ENCODE measurements at regions not wholly inside any gene's neighbourhood (a gene's known extent, or its start where the extent isn't known, plus 50 kb on each side); places are given as distances from the start of the nearest gene placed in this dataset.

DNA sequence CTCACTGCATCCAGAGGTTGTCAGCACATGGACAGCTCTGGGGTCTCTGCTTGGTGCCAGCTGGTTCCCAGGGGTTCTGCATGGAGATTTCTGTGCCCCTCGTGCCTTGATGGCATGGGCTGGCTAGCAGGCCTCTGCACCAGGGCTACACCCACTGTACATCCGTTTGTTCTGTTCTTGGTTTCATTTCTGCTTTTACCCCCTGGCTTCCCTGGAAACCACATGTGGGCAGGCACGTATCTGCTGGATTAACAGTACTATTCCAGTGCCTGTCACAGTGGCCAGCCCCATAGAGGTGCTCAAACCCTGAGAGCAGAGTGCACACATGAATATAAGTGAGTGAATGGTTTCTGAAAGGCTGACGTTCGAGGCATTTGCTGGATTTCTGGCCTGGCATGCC is 207.2 kb upstream of the GPR26 start (continued):
- TF ChIP-seq ZNF184 (tag by site-specific recombination; IDR thresholded peaks at IDR 0.05), result no peak
- TF ChIP-seq ZFP3 (tag by site-specific recombination; IDR thresholded peaks at IDR 0.05; ENCODE audit: low read depth), result no peak
- TF ChIP-seq BCL11B (tag by site-specific recombination; IDR thresholded peaks at IDR 0.05; ENCODE audit: low read depth), result no peak

DNA sequence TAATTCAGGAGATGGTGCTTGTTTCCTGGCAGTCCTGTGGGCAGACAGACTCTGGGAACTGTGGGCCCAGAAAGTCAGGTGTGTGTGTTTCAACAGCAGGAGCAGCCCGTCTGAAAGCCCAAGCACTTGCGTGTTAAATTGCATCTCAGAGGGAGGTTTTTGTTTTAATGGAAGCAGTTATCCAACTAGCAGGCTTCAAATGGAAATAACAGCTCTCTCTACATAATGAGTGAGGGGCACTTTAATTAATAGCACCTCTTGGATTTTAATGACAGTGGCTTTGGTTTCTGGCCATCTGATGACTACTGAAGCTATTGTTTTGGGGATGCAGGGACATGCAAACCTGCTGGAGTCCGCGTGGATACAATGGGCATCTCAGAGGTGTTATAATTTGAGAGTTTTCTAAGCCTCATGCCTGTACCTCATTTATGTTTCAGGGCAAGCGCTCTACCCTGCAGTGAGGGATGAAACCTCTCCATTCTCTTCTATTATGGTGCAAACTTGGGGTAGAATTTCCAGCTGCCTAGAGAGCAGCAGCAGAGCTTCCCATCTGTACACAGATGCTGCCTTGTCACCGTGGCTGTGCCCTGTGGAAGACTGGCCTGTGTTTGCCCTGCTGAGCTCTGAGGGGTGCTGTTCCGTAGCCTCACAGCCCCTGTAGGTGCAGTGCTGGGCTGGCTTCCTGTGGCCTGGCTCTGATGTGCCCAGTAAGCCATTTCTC is 206.6 kb upstream of the GPR26 start:
- ChIA-PET CTCF (no interaction called here), POLR2A (no interaction called here)
- H3K27ac ChIP-seq (ENCODE audit: extremely low read depth, low read depth, low read length), result no peak overlapping the region
- no peaks in the 10 kb centered on the region for H3K9me3 ChIP-seq (ENCODE audit: control insufficient read depth, insufficient read depth, low read depth, low read length)
- H3K36me3 ChIP-seq (ENCODE audit: control insufficient read depth in 2 of 2, insufficient read depth in 1 of 2, low read length in 2 of 2), result no peaks in the 10 kb centered on the region
- no peak overlapping the region for H3K4me3 ChIP-seq (ENCODE audit: low read depth, low read length)
- H3K4me1 ChIP-seq (ENCODE audit: control insufficient read depth, insufficient read depth, low read length), result no peaks in the 10 kb centered on the region
- TF ChIP-seq ZNF830 (tag by site-specific recombination; IDR thresholded peaks at IDR 0.05; ENCODE audit: low read depth), result no peak
- TF ChIP-seq ZNF610 (tag by site-specific recombination; IDR thresholded peaks at IDR 0.05; ENCODE audit: borderline replicate concordance), result no peak
- TF ChIP-seq ZNF510 (tag by site-specific recombination; IDR thresholded peaks at IDR 0.05; ENCODE audit: insufficient replicate concordance), result no peak
- no peak for TF ChIP-seq ZNF791 (tag by site-specific recombination; IDR thresholded peaks at IDR 0.05)
- TF ChIP-seq, protein P1, sequence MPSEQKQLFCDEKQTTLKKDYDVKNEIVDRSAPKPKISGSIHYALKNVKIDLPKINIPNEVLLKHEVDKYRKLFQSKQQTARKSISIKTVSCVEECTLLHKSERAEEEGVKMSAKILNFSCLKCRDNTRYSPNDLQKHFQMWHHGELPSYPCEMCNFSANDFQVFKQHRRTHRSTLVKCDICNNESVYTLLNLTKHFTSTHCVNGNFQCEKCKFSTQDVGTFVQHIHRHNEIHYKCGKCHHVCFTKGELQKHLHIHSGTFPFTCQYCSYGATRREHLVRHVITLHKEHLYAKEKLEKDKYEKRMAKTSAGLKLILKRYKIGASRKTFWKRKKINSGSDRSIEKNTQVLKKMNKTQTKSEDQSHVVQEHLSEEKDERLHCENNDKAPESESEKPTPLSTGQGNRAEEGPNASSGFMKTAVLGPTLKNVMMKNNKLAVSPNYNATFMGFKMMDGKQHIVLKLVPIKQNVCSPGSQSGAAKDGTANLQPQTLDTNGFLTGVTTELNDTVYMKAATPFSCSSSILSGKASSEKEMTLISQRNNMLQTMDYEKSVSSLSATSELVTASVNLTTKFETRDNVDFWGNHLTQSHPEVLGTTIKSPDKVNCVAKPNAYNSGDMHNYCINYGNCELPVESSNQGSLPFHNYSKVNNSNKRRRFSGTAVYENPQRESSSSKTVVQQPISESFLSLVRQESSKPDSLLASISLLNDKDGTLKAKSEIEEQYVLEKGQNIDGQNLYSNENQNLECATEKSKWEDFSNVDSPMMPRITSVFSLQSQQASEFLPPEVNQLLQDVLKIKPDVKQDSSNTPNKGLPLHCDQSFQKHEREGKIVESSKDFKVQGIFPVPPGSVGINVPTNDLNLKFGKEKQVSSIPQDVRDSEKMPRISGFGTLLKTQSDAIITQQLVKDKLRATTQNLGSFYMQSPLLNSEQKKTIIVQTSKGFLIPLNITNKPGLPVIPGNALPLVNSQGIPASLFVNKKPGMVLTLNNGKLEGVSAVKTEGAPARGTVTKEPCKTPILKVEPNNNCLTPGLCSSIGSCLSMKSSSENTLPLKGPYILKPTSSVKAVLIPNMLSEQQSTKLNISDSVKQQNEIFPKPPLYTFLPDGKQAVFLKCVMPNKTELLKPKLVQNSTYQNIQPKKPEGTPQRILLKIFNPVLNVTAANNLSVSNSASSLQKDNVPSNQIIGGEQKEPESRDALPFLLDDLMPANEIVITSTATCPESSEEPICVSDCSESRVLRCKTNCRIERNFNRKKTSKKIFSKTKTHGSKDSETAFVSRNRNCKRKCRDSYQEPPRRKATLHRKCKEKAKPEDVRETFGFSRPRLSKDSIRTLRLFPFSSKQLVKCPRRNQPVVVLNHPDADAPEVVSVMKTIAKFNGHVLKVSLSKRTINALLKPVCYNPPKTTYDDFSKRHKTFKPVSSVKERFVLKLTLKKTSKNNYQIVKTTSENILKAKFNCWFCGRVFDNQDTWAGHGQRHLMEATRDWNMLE (tag by site-specific recombination; conservative IDR thresholded peaks at IDR 0.05; ENCODE audit: low read depth), result no peak
- TF ChIP-seq ZNF768 (tag by site-specific recombination; IDR thresholded peaks at IDR 0.05), result no peak
- TF ChIP-seq ZNF596 (tag by site-specific recombination; IDR thresholded peaks at IDR 0.05), result no peak
- no peak for TF ChIP-seq BCL11B (tag by site-specific recombination; IDR thresholded peaks at IDR 0.05; ENCODE audit: low read depth)
- no peak for TF ChIP-seq ZNF658 (tag by site-specific recombination; IDR thresholded peaks at IDR 0.05)
- TF ChIP-seq, protein P2, sequence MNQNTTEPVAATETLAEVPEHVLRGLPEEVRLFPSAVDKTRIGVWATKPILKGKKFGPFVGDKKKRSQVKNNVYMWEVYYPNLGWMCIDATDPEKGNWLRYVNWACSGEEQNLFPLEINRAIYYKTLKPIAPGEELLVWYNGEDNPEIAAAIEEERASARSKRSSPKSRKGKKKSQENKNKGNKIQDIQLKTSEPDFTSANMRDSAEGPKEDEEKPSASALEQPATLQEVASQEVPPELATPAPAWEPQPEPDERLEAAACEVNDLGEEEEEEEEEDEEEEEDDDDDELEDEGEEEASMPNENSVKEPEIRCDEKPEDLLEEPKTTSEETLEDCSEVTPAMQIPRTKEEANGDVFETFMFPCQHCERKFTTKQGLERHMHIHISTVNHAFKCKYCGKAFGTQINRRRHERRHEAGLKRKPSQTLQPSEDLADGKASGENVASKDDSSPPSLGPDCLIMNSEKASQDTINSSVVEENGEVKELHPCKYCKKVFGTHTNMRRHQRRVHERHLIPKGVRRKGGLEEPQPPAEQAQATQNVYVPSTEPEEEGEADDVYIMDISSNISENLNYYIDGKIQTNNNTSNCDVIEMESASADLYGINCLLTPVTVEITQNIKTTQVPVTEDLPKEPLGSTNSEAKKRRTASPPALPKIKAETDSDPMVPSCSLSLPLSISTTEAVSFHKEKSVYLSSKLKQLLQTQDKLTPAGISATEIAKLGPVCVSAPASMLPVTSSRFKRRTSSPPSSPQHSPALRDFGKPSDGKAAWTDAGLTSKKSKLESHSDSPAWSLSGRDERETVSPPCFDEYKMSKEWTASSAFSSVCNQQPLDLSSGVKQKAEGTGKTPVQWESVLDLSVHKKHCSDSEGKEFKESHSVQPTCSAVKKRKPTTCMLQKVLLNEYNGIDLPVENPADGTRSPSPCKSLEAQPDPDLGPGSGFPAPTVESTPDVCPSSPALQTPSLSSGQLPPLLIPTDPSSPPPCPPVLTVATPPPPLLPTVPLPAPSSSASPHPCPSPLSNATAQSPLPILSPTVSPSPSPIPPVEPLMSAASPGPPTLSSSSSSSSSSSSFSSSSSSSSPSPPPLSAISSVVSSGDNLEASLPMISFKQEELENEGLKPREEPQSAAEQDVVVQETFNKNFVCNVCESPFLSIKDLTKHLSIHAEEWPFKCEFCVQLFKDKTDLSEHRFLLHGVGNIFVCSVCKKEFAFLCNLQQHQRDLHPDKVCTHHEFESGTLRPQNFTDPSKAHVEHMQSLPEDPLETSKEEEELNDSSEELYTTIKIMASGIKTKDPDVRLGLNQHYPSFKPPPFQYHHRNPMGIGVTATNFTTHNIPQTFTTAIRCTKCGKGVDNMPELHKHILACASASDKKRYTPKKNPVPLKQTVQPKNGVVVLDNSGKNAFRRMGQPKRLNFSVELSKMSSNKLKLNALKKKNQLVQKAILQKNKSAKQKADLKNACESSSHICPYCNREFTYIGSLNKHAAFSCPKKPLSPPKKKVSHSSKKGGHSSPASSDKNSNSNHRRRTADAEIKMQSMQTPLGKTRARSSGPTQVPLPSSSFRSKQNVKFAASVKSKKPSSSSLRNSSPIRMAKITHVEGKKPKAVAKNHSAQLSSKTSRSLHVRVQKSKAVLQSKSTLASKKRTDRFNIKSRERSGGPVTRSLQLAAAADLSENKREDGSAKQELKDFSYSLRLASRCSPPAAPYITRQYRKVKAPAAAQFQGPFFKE (tag by site-specific recombination; IDR thresholded peaks at IDR 0.05; ENCODE audit: borderline replicate concordance), result no peak
- no peak for TF ChIP-seq ZNF292 (tag by site-specific recombination; IDR thresholded peaks at IDR 0.05; ENCODE audit: borderline replicate concordance, low read depth)
- no peak for TF ChIP-seq ZNF837 (tag by site-specific recombination; IDR thresholded peaks at IDR 0.05)
- no peak for TF ChIP-seq ZNF585B (tag by site-specific recombination; IDR thresholded peaks at IDR 0.05)
- no peak for TF ChIP-seq INSM2 (tag by site-specific recombination; IDR thresholded peaks at IDR 0.05)
- TF ChIP-seq ZSCAN4 (tag by site-specific recombination; IDR thresholded peaks at IDR 0.05), result no peak
- no peak for TF ChIP-seq SP7 (tag by site-specific recombination; IDR thresholded peaks at IDR 0.05)
- no peak for TF ChIP-seq ZNF133 (tag by site-specific recombination; IDR thresholded peaks at IDR 0.05)
- no peak for TF ChIP-seq KLF7 (tag by site-specific recombination; IDR thresholded peaks at IDR 0.05; ENCODE audit: borderline replicate concordance)

Data from HEK293 (cell line).